Inflammatory macrophage (primary cell): ENCODE measurements at regions not wholly inside any gene's neighbourhood (a gene's known extent, or its start where the extent isn't known, plus 50 kb on each side); places are given as distances from the start of the nearest gene placed in this dataset.
"Not testable (repeated sequence)": the region's sequence is repeated elsewhere in the genome, so short reads cannot be mapped to it uniquely, and the experiment has no call there.

Experiments
- DNase-seq, 2 donors: peaks; one replicate each; pipeline ENCODE4 v3.0.0-alpha.2; 2020 to 2022

- no peak for DNase-seq
These were observed 265.3 kb upstream of the SMIM30 start for GRCh38 chr7:113383638-113384037.

- DNase-seq: no peak
These were observed 261.4 kb upstream of the SMIM30 start for GRCh38 chr7:113379746-113380145.

- no peak for DNase-seq
These were observed 256.6 kb upstream of the SMIM30 start for GRCh38 chr7:113374955-113375354.

- DNase-seq: no peak
These were observed 255.5 kb upstream of the SMIM30 start for GRCh38 chr7:113373863-113374262.

GRCh38 chr7:113371416-113372043, 253.2 kb upstream of the SMIM30 start:
- no peak for DNase-seq

GRCh38 chr7:113370910-113371309, 252.6 kb upstream of the SMIM30 start:
- no peak for DNase-seq

GRCh38 chr7:113368256-113368655, 249.9 kb upstream of the SMIM30 start:
- no peak for DNase-seq

- no peak for DNase-seq
These were observed 248.8 kb upstream of the SMIM30 start for GRCh38 chr7:113367041-113367586.

- DNase-seq: no peak
These were observed 247.8 kb upstream of the SMIM30 start for GRCh38 chr7:113366122-113366521.

GRCh38 chr7:113349339-113349738, 231.0 kb upstream of the SMIM30 start:
- DNase-seq: no peak

- DNase-seq: no peak
These were observed 221.3 kb upstream of the SMIM30 start for GRCh38 chr7:113339661-113340060.

GRCh38 chr7:113338071-113338696, 219.8 kb upstream of the SMIM30 start:
- DNase-seq: no peak

- not testable (repeated sequence) for DNase-seq
These were observed 218.5 kb upstream of the SMIM30 start for GRCh38 chr7:113336838-113337237.

- no peak for DNase-seq
These were observed 213.0 kb upstream of the SMIM30 start for GRCh38 chr7:113331155-113331898.

GRCh38 chr7:113321201-113321600, 202.8 kb upstream of the SMIM30 start:
- DNase-seq: no peak

- DNase-seq: no peak
These were observed 202.1 kb upstream of the SMIM30 start for GRCh38 chr7:113320419-113320818.

- no peak for DNase-seq
These were observed 196.2 kb upstream of the SMIM30 start for GRCh38 chr7:113314594-113314993.

- DNase-seq: no peak
These were observed 190.0 kb upstream of the SMIM30 start for GRCh38 chr7:113308399-113308798.

GRCh38 chr7:113307147-113307546, 188.8 kb upstream of the SMIM30 start:
- no peak for DNase-seq

- DNase-seq: no peak
These were observed 187.9 kb upstream of the SMIM30 start for GRCh38 chr7:113306302-113306701.

GRCh38 chr7:113304104-113304503, 185.8 kb upstream of the SMIM30 start:
- DNase-seq: no peak

GRCh38 chr7:113303388-113303787, 185.0 kb upstream of the SMIM30 start:
- DNase-seq: not testable (repeated sequence)

GRCh38 chr7:113301983-113302382, 183.6 kb upstream of the SMIM30 start:
- no peak for DNase-seq

GRCh38 chr7:113301141-113301540, 182.8 kb upstream of the SMIM30 start:
- no peak for DNase-seq
